DMS153 treated with DMSO at 0.1 percent for 48 hours (cell line): ENCODE measurements at regions not wholly inside any gene's neighbourhood (a gene's known extent, or its start where the extent isn't known, plus 50 kb on each side); places are given as distances from the start of the nearest gene placed in this dataset.
"Not testable (repeated sequence)": the region's sequence is repeated elsewhere in the genome, so short reads cannot be mapped to it uniquely, and the experiment has no call there.

Source experiments
- DNase-seq: peaks from one replicate; lab custom pipeline; 2025; ENCODE audit not compliant: unreplicated experiment; lab: John Stamatoyannopoulos, UW

DNA sequence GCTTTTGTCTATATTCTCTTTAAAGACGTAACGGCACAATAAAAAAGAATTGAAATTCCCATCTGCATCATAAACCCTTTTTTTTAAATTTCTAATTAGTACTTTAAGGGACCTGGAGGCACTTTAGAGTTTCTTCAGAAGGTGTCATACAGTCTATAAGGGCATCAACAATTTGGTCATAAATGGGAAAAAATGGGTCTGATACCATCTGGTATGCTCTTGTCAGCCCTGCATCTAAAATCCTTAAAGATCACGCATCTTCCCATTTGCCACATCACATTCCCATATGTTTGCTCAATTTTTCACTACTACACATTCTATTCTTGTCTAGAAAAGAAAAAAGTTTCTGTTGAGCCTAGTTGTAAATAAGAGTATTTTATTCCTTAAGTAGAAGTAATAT lies 53.8 kb downstream of the COX7C start:
- no peak for DNase-seq

DNA sequence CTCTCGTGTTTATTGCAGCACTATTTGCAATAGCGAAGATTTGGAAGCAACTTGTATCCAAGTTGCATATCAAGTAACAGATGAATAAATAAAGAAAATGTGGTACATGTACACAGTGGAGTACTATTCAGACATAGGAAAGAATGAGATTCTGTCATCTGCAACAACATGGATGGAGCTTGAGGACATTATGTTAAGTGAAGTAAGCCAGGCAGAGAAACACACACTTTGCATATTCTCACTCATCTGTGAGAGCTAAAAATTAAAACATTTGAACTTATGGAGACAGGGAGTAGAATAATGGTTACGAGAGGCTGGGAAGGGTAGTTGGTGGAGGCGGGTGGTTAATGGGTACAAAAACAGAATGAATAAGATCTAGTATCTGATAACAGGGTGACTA lies 56.3 kb downstream of the COX7C start:
- DNase-seq: no peak

DNA sequence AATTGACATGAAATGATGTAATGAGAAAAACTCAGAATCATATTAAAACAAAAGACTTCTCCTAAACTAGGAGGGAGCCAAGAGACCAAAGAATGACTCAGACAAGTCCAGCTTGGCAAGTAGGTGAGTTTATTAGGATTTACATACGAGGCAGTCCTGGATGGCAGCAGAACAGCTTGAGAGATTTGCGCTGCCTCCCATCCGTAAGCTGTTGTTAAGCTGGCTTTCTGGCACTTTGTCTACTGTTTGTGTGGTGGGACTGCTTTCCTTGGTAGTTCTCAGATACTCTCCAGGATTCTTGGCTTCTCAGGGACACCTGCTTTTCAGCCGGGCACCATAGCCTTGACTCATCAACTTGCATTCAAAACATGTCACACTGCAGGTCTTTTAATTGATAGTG lies 57.6 kb downstream of the COX7C start:
- no peak for DNase-seq

DNA sequence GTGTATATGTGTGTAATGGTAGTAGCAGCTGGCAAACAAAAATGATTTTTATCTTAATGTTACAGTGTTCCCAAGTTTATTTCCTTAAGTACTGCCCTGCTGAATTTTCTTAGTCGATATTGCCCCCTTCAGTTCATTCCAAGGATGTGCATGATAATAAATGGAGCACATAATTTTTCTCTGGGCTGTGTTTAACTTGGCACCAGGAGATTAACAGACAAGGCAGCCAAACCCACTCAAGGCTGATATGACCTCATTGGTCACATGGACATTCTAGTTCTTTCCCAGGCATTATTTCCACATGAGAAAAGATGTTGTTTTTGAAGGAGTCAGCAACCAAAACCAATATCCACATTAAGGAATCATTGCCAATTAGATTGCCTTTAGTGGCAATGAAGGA lies 61.8 kb downstream of the COX7C start:
- peak; percentile 4 for DNase-seq

DNA sequence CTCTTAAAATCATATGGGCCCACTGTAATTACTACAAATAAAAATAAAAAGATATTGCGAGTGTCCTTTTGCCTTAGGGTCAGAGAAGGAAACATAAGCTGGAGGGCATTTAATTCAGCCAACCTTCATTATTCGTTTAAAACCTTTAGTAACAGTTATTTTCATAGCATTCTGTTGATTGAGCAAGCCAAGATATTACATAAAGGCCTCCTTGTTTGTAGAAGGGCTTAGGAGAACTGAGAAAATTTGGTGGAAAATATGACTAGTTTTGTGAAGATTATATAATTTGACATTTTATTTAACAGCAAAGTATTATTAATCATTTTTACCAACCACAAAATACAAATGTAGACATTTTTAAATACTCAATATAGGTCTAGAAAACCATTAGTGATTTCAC lies 62.2 kb downstream of the COX7C start:
- no peak for DNase-seq

DNA sequence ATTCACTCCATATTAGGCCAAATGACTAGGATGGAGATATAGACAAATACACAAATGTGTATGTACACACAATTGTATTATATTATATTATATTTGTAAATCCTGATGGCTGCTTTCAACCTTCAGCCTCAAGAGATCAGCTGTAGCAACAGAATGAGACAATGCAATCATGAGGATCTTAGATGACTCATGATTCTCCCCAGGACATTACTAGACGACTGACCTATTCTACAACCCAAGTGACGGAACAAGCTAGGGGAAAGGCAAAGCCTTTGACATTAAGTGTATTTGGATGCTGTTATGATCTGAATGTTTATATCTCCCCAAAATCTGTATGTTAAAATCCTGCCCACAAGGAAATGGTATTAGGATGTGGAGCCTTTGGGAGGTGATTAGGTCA lies 66.5 kb downstream of the COX7C start:
- no peak for DNase-seq

DNA sequence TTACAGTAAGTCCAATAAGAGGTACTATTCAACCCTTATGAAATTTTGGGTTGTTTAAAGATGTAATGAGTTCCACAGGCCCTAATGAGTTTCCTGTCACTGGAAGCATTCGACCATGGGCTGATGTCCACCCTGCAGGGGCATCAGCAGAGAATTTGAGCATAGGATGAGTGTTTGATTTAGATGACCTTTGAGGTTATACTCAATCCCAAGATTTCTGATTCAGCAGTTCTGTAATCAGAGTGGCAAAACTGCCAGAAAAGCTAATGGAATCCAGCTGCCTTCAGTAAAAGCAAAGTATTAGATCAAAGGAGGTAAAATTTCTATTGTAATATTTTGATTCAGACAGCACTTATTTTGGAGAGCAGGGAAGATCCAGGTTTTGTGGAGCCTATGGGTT lies 68.3 kb downstream of the COX7C start:
- DNase-seq: no peak

DNA sequence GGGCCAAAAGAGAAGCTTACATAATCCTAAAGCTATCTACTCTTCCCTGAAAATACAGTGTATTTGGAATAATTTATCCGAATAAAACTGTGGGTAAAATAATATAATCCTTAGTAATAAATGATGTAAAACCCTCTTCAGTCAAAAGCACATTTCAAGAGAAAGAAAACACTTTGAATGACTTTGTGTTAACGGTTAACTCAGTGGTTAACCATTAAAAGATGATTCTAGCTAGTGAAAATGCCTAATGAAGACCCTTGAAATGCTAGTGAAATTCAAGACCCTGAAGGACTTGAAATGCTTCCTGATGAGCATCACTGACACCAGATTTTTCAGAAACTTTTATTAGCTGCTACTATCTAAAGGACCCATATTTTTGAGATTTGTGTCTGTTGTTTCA lies 70.7 kb downstream of the COX7C start:
- DNase-seq: no peak

DNA sequence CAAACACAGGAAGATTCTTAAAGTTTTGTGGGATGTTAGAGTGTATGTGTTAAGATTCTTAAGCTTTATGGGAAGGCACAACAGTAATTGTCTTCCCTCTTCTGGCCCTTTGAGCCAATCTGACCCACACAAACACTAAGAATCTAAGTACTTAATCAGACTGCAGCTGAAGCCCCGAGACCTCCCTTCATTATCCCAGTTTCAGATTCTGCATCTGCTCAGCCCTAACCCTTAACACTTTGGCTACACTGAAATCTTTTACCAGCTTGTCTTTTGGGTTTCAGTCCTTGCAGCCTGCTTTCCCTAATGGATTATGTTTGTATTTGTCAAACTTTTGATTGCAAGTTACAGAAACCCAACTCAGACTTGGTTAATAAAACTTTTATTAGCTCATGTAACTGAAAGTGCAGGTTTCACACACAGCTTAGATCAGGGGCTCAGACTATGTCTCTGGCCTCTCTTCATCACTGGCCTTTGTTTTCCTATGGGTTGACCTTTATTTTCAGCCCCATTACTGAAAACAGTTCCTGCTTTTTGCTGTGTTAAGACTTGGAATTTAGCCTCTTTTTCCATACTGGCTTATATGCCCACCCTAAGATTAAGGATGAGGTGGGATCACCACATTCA lies 71.5 kb downstream of the COX7C start:
- no peak for DNase-seq

DNA sequence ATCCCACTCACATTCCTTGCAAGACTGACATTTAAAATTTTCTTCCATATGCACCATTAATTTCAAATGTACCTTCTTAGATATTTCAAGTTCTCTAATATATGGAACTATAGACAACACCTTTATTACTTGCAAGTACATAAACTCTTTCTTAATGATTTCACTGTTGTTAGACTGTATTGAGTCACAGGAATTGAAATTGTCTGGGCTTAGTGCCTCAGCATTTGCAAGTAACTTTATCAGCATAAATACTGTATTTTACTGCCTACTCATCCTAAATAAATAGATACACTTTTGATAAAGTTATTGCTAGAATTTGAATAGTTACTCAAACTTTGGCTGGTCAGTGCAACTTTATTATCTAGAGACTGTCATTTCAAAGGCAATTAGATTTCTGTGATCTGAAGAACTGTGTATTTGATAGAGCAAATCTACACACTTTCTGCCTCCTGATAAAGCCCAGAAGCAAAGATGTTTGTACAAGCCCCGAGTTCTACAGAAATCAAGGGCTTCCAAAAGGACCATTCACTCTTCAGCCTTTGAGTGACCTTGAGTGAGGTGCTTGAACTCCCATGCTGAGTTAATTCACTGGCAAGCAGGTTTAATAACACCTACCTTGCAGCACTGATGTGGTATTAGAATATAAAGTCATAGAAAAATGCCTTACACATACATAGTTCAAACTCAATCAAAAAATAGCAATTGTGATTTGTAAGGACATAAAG lies 91.6 kb downstream of the COX7C start:
- no peak for DNase-seq

DNA sequence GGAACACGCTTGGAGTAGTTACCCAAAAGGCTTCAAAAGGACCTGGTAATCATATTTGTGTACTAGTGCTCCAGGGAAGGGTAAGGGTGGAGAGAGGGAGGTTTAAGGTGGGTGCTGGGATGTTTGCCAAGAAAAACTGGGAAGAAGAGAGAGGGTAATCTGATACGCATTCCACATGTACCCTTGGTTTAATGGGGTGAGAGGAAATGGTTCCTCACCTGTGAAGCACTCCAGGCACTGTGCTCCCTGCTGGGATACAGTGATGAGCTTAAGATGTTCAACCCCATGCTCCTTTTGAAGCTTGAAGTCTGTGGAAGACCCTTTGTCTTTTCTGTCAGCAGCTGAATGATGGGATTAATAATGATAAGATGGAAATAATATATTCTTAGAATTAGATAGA lies 98.4 kb downstream of the COX7C start:
- no peak for DNase-seq

DNA sequence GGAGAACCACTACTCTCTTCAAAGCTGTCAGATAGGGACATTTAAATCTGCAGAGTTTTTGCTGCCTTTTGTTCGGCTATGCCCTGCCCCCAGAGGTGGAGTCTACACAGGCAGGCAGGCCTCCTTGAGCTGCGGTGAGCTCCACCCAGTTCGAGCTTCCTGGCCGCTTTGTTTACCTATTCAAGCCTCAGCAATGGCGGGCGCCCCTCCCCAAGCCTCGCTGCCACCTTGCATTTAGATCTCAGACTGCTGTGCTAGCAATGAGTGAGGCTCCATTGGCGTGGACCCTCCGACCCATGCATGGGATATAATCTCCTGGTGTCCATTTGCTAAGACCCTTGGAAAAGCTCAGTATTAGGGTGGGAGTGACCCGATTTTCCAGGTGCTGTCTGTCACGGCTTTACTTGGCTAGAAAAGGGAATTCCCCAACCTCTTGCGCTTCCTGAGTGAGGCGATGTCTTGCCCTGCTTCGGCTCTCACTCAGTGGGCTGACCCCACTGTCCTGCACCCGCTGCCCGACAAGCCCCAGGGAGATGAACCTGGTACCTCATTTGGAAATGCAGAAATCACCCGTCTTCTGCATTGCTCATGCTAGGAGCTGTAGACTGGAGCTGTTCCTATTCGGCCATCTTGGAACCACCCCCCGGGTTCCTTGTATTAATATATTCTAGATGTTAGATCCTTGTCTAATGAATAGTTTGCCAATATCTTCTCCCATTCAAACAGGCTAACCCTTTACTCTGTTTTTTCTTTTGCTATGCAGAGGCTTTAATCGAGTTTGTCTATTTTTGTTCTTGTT lies 113.8 kb downstream of the COX7C start:
- not testable (repeated sequence) for DNase-seq

DNA sequence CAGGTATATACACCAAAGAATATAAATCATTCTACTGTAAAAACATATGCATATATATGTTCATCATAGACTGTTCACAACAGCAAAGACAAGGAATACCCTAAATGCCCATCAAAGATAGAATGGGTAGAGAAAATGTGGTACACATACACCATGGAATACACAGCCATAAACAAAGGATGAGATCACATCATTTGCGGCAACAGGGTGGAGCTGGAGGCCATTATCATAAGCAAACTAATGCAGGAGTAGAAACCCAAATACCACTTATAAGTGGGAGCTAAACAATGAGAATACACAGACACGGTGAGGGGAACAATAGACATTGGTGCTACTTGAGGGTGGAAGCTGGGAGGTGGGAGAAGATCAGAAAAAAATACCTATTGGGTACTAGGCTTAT lies 117.6 kb downstream of the COX7C start:
- DNase-seq: no peak

DNA sequence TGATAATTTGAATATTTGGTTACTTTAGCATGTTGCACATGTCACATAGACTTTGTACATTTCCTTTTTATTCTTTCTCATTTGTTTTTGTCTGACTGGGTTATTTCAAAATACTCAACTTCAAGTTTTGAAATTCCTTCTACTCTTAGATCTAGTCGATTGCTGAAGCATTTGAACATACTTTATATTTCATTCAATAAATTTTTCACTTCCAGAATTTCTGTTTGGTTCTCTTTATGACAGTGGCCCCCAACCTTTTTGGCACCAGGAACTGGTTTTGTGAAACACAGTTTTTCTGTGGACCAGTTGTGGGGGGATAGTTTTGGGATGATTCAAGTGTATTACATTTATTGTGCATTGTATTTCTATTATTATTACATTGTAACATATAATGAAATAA lies 119.8 kb downstream of the COX7C start:
- no peak for DNase-seq

DNA sequence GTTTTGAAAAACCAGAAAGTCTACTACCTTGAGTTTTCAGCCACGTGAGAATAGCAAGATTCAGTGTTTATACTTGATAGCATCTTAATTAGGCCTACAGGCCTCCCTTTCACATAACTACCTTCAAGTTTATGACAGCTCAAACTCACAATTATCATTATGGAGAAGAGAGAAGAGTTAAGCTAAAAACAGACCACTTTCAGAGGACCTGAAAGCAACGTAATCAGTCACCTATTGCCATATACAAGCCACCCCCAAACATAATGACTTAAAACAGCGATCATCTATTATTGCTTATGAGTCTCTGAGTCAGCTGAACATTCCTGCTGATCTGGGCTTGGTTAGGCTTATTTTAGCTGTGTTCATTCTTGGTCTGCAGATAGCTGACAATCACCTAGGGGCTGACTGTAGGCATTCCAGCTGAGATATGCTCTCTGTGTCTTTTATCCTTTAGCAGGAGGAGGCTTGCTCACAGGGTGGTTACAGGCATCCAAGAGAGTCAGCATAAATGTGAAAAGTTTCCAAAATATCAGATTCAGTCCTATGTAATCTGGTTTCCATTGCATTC lies 130.9 kb downstream of the COX7C start:
- no peak for DNase-seq

DNA sequence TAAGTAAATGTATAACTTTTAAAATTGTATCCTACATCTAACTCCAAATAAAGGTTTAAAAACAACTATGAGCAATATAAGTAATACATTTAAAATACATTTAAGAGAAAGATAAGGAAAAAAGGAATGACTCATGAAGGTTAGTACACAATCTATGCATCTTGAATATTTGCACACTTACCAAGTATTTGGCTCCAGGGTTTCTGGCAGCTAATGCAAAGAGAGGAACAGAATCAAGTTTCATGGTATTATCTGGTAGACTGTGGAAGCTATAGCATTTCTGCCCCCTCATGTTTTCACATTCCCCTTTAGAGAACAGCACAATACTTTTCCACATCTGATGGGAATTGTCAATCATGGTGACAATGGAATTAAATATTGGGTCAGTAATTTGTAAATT lies 132.1 kb downstream of the COX7C start:
- DNase-seq: no peak

DNA sequence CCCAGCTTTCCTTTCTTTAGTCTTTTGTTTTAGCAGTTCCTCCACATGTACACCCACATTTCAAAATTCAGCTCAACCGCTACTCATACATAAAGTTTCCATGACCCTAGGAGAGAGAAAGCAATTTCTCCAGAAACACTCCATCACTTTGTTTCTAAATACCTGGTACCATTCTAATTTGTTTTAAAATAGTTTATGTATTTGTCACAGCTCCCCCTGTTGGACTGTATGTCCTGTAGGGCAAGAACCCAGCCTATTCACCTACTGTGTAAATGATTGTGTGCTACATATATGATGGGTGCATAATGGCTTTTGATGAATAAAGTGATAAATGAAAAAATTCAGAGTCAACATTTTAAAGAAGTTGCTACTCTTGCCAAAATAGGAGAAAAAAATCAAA lies 139.1 kb downstream of the COX7C start:
- no peak for DNase-seq

DNA sequence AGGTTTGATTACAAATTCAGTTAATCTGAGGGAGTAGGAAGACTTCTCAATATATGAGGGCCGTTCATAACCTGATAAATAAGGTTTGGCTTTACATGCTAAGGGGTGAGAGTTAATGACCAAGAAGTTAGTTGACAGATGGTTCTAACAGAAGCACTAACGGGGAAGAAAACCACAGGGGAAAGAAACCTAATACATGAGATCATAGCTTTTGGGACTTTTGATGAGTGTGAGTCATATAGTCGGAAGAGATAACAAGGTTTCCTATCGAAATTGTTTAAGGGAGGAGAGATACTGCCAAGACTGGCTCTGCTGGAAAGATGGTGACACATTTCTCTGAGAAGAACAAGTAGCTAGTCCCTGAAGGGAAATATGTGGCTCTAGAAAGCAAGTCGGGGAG lies 140.1 kb downstream of the COX7C start:
- no peak for DNase-seq

DNA sequence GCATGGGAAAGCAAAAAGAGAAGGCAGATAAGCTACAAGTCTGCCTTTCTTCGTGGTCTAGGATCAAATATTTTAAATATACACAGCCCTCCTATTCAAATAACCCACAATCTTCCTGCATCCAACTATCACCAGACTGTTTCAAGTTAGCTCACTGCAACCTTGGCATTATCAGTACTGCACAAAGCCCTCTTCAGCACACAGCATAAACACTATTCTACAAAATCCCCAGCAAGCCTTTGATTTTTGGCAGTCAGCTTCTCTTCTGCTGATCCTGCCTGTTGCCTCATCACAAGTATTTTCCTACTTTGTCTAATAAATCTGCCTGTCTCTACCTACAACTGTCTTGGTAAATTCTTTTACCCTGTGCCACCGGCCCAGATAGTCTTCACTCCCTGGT lies 142.9 kb downstream of the COX7C start:
- no peak for DNase-seq

DNA sequence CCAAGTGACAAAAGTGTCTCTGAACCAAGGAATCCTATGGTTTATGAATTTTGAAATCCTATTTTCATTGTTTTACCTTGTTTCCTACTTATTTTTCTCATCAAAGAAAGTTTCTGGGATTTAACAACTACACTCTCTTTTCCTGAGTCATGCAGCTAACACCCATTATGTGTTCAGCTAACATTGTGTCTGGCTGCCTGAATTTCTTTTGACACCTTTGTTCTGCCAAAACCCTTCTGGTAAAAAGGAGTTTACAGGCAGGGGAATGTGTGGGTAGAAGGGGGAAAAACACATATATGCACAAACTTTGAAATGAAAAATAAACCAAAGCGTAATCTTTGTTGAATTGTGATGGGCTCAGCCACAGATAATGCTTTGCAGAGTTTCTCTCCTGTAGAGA lies 146.2 kb downstream of the COX7C start:
- DNase-seq: no peak

DNA sequence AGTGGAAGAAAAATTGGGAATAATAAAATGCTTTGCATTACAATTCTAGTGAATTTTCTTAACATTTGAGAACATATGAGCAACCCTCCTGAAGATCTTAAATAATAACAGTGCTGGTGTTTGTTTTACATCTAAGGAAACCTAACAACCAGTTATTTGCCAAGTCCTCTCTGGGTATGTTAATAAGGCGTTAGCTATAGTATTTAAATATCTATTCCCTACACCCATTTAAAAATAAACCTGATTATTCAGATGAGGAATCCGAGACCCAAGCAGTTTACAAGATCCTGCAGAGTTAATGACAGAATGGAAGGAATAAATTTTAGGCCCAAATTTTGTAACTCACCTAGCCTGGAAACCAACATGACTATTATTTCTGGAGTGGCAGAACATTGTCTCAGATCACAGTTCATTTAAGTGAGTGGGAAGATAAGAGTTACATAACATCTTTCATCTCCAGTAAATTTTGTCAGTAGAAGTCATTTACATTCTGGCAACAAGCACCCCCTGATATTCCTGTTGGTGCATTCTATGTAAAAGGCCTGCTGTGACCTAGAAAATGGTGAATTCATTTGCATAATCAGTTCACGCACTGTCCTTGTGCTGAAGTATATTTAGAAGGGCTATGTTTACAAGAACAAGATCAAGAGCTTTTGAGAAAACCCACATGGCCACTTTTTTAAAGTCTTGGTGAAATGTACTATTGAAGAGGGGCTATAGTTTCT lies 148.2 kb downstream of the COX7C start:
- DNase-seq: no peak
